ENCODE measurements at regions not wholly inside any gene's neighbourhood (a gene's known extent, or its start where the extent isn't known, plus 50 kb on each side); places are given as distances from the start of the nearest gene placed in this dataset.
"Not testable (repeated sequence)": the region's sequence is repeated elsewhere in the genome, so short reads cannot be mapped to it uniquely, and the experiment has no call there.

GRCh38 chr7:27025270-27025669 is 70.5 kb downstream of the HOXA1 start:
- no peak for TF ChIP-seq CTCF (conservative IDR thresholded peaks at IDR 0.05)
- no peak overlapping the region for H3K4me3 Mint-ChIP-seq
- no peak for DNase-seq
- Histone ChIP-seq H3K4me3 (ENCODE audit: low read length) (no peak overlapping the region), H3K27me3 (ENCODE audit: control insufficient read depth, insufficient read depth, low read length, poor library complexity, severe bottlenecking) (peaks cover 16% of the 10 kb centered on the region), H3K27ac (ENCODE audit: low read depth, low read length) (no peak overlapping the region), H3K9ac (ENCODE audit: extremely low read depth, low read length, poor library complexity, severe bottlenecking) (no peak overlapping the region), H3K4me1 (ENCODE audit: control insufficient read depth, insufficient read depth, low read length) (no peaks in the 10 kb centered on the region), H3K36me3 (ENCODE audit: control insufficient read depth, insufficient read depth, low read length) (no peaks in the 10 kb centered on the region), H3K9me3 (ENCODE audit: control insufficient read depth, low read length) (no peaks in the 10 kb centered on the region)
- H3K4me1 Mint-ChIP-seq = peaks cover 14% of the 10 kb centered on the region
- peaks cover 73% of the 10 kb centered on the region for H3K27me3 Mint-ChIP-seq (ENCODE audit: insufficient read depth)
- H3K36me3 Mint-ChIP-seq (ENCODE audit: low read depth) = no peaks in the 10 kb centered on the region
- H3K27ac Mint-ChIP-seq = no peak overlapping the region
- 81 to 83% methylated on average over 6 to 8 of the region's 8 CpGs for WGBS, 2 experiments (ENCODE audit: insufficient coverage in 1 of 2, insufficient read length in 1 of 2)
- H3K9me3 Mint-ChIP-seq = no peaks in the 10 kb centered on the region

- Histone ChIP-seq H3K27me3 (ENCODE audit: control insufficient read depth, insufficient read depth, low read length, poor library complexity, severe bottlenecking) (no peaks in the 10 kb centered on the region), H3K36me3 (ENCODE audit: control insufficient read depth, insufficient read depth, low read length) (no peaks in the 10 kb centered on the region), H3K27ac (ENCODE audit: low read depth, low read length) (no peak overlapping the region), H3K9ac (ENCODE audit: extremely low read depth, low read length, poor library complexity, severe bottlenecking) (no peak overlapping the region), H3K4me1 (ENCODE audit: control insufficient read depth, insufficient read depth, low read length) (no peaks in the 10 kb centered on the region), H3K9me3 (ENCODE audit: control insufficient read depth, low read length) (peaks cover 6% of the 10 kb centered on the region), H3K4me3 (ENCODE audit: low read length) (no peak overlapping the region)
- 79% methylated on average over 2 of the region's 3 CpGs; no CpG with 5 or more reads in 1 of the 2 experiments for WGBS, 2 experiments (ENCODE audit: insufficient coverage in 1 of 2, insufficient read length in 1 of 2)
- H3K36me3 Mint-ChIP-seq (ENCODE audit: low read depth) = no peaks in the 10 kb centered on the region
- DNase-seq = no peak
- no peaks in the 10 kb centered on the region for H3K4me1 Mint-ChIP-seq
- H3K9me3 Mint-ChIP-seq = peaks cover 23% of the 10 kb centered on the region
- no peak for TF ChIP-seq CTCF (conservative IDR thresholded peaks at IDR 0.05)
- H3K27me3 Mint-ChIP-seq (ENCODE audit: insufficient read depth) = peaks cover 28% of the 10 kb centered on the region
- no peak overlapping the region for H3K4me3 Mint-ChIP-seq
- no peak overlapping the region for H3K27ac Mint-ChIP-seq
Measured at GRCh38 chr7:27010068-27010467, 85.7 kb downstream of the HOXA1 start.

- WGBS, 2 experiments (ENCODE audit: insufficient coverage in 1 of 2, insufficient read length in 1 of 2) = 89 to 92% methylated on average over 2 to 6 of the region's 6 CpGs
- H3K9me3 ChIP-seq (ENCODE audit: control insufficient read depth, low read length) = peaks cover 9% of the 10 kb centered on the region
- Mint-ChIP-seq H3K4me3 (no peak overlapping the region), H3K27me3 (ENCODE audit: insufficient read depth) (peaks cover 61% of the 10 kb centered on the region), H3K27ac (no peak overlapping the region), H3K36me3 (ENCODE audit: low read depth) (no peaks in the 10 kb centered on the region), H3K4me1 (peaks cover 4% of the 10 kb centered on the region), H3K9me3 (peaks cover 18% of the 10 kb centered on the region)
- no peaks in the 10 kb centered on the region for H3K36me3 ChIP-seq (ENCODE audit: control insufficient read depth, insufficient read depth, low read length)
- DNase-seq = no peak
- peaks cover 12% of the 10 kb centered on the region for H3K27me3 ChIP-seq (ENCODE audit: control insufficient read depth, insufficient read depth, low read length, poor library complexity, severe bottlenecking)
- no peak for TF ChIP-seq CTCF (conservative IDR thresholded peaks at IDR 0.05)
- H3K4me1 ChIP-seq (ENCODE audit: control insufficient read depth, insufficient read depth, low read length) = no peaks in the 10 kb centered on the region
- no peak overlapping the region for H3K9ac ChIP-seq (ENCODE audit: extremely low read depth, low read length, poor library complexity, severe bottlenecking)
- H3K4me3 ChIP-seq (ENCODE audit: low read length) = no peak overlapping the region
- no peak overlapping the region for H3K27ac ChIP-seq (ENCODE audit: low read depth, low read length)
Measured at GRCh38 chr7:27000496-27000895, 95.3 kb downstream of the HOXA1 start.

GRCh38 chr7:26998284-26998683 is 97.5 kb downstream of the HOXA1 start:
- not testable (repeated sequence) for H3K4me3 ChIP-seq (ENCODE audit: low read length); H3K9me3 ChIP-seq (ENCODE audit: control insufficient read depth, low read length); H3K4me3 Mint-ChIP-seq; H3K9ac ChIP-seq (ENCODE audit: extremely low read depth, low read length, poor library complexity, severe bottlenecking); DNase-seq; H3K4me1 ChIP-seq (ENCODE audit: control insufficient read depth, insufficient read depth, low read length); H3K4me1 Mint-ChIP-seq; H3K36me3 ChIP-seq (ENCODE audit: control insufficient read depth, insufficient read depth, low read length); H3K27ac ChIP-seq (ENCODE audit: low read depth, low read length); H3K27ac Mint-ChIP-seq; H3K36me3 Mint-ChIP-seq (ENCODE audit: low read depth)
- peaks cover 27% of the 10 kb centered on the region for H3K27me3 ChIP-seq (ENCODE audit: control insufficient read depth, insufficient read depth, low read length, poor library complexity, severe bottlenecking)
- peaks cover 67% of the 10 kb centered on the region for H3K27me3 Mint-ChIP-seq (ENCODE audit: insufficient read depth)
- 92% methylated on average over 3 of the region's 3 CpGs; no CpG with 5 or more reads in 1 of the 2 experiments for WGBS, 2 experiments (ENCODE audit: insufficient coverage in 1 of 2, insufficient read length in 1 of 2)
- H3K9me3 Mint-ChIP-seq = peaks cover 18% of the 10 kb centered on the region
